ENCODE measurements at regions not wholly inside any gene's neighbourhood (a gene's known extent, or its start where the extent isn't known, plus 50 kb on each side); places are given as distances from the start of the nearest gene placed in this dataset.

DNA sequence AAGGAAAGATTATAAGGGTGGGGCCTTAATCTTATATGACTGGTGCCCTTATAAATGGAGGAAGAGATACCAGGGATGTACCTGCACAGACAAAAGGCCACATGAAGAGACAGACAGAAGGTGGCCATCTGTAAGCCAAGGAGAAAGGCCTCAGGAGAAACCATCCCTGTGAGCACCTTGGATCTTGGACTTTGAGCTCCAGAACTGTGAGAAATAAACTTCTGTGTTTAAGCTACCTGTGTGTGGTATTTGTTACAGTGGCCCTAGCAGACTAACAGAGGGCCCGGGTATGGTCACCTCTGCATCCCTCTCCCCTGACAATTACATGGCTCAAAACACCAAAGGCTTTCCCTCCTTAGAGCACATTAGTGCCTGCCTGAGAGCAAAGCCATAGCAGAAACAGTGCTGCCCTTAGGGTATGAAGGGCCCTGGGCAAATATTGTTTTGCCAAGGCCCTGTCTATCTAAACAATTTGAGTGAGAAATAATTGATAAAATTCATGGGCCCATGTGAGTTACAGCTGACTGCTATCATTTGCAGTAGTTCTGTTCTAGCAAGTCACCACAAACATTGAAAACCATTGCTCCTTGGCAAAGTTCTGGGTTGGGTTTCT is 109.3 kb upstream of the MYCN start:
- DNase-seq (ENCODE audit: low spot score) (no peak), ATAC-seq (ENCODE audit: low FRiP score) (no peak)
- TF ChIP-seq, protein P1, sequence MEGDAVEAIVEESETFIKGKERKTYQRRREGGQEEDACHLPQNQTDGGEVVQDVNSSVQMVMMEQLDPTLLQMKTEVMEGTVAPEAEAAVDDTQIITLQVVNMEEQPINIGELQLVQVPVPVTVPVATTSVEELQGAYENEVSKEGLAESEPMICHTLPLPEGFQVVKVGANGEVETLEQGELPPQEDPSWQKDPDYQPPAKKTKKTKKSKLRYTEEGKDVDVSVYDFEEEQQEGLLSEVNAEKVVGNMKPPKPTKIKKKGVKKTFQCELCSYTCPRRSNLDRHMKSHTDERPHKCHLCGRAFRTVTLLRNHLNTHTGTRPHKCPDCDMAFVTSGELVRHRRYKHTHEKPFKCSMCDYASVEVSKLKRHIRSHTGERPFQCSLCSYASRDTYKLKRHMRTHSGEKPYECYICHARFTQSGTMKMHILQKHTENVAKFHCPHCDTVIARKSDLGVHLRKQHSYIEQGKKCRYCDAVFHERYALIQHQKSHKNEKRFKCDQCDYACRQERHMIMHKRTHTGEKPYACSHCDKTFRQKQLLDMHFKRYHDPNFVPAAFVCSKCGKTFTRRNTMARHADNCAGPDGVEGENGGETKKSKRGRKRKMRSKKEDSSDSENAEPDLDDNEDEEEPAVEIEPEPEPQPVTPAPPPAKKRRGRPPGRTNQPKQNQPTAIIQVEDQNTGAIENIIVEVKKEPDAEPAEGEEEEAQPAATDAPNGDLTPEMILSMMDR (IDR thresholded peaks at IDR 0.05), result no peak

DNA sequence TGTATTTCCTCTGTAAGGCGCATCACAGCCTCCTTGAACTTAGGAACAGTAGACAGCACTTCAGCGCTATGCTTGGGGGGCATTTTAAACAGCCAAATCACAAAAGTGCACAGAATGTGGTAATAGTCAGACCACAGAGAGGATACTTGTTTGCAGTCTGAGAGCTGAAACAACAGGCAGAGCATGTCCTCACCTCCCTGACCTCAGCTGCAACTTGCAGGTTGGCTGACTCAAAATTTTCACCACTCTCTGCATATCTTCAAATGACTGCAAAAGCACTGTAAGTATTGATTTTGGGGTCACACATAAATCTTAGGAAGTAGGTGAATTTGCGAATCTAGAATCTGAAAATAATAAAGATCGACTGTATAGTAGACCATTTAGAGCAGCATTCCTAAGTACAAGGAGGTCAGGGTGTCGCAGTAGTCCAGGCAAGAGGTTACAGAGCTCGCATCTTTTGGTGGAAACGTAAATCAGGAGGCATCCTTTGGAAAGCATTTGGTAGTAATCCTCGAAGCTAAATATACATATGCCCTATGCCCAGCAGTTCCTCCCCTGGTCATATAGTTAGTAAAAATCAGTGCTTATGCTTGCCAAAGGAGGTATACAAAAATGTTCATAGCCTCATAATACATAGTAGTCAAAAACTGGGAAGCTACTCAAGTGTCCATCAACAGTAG is 108.2 kb upstream of the MYCN start:
- ATAC-seq (ENCODE audit: low FRiP score) (no peak), DNase-seq (ENCODE audit: low spot score) (no peak)
- TF ChIP-seq, protein P1 (IDR thresholded peaks at IDR 0.05), result no peak

DNA sequence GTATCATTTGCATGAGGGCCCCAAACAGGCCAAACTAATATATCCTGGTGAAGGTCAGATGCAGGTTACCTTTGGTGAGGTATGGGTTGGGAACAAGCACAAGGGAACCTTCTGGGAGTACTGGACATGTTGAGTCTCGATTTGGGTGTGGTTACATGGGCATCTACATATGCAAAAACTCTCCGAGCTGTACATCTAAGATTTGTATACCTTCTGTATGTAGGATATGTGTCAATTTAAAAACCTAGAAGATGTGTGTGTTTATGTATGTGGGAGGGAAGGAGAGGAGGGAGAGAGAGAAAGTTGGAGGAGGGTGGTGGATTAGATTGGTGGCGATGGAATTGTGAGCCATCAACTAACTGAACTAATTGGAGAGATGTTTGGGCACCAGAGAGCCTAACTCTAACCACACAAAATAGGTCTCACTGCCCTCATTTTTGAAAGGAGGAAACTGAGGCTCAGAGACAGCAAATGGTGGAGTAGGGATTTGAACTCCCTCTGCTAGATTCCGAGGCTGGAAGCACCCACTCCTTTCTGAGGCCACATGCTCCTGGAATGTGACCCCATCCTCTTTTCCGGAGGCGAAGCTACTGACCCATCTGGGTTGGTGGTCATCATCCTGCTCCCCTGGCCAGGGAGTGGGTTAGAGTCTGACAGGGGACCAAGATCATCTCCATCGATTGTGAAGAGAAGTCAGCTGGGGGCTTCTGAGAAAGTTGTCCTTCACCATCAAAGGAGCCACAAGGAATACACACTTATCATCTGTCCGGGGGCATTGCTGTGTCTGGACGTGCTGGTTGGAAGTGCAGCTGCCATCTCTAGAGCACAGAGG is 107.3 kb upstream of the MYCN start:
- DNase-seq (ENCODE audit: low spot score), result no peak
- TF ChIP-seq, protein P1 (IDR thresholded peaks at IDR 0.05), result no peak
- ATAC-seq (ENCODE audit: low FRiP score), result no peak

DNA sequence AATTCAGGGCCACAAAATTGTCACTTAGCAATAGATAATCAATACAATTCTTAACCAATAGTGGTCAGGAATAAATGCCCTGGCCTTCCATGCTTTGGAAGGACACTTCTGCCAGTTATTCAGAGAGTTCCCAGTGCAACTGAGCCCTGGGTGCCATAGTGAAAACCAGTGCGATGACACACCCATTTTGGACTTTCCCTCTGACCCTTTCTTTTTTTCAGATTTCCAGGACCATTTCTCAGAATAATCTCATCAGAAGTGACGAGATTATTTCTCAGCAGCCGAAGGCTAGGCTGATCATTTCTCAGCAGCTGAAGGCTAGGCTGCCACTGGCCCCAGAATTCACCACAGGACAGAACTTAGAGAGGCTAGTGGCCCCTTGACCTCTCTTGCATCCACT is 106.6 kb upstream of the MYCN start:
- TF ChIP-seq, protein P1 (IDR thresholded peaks at IDR 0.05), result no peak
- DNase-seq (ENCODE audit: low spot score) (no peak), ATAC-seq (ENCODE audit: low FRiP score) (no peak)

DNA sequence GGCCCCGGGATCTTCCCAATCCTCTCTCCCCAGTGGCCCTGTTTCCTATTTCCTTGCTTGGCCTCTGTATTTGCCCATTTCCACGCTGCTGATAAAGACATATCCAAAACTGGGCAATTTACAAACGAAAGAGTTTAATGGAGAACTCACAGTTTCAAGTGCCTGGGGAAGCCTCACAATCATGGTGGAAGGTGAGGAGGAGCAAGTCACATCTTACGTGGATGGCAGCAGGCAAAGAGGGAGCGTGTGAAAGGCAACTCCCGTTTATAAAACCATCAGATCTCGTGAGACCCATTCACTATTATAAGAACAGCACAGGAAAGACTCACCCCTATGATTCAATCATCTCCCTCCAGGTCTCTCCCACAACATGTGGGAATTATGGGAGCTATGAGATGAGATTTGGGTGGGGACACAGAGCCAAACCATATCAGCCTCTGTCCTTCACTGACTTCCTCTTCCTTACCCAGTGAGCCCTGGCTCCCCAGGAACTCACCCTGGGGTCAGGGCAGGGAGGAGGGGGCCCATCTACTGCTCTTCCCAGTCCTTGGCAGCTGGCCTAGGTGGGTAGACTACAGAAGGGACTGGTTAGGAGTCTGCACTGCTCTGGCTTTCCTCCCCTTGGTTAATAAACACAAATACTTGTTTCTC is 105.8 kb upstream of the MYCN start:
- TF ChIP-seq, protein P1 (IDR thresholded peaks at IDR 0.05), result no peak
- ATAC-seq (ENCODE audit: low FRiP score) (no peak), DNase-seq (ENCODE audit: low spot score) (no peak)

DNA sequence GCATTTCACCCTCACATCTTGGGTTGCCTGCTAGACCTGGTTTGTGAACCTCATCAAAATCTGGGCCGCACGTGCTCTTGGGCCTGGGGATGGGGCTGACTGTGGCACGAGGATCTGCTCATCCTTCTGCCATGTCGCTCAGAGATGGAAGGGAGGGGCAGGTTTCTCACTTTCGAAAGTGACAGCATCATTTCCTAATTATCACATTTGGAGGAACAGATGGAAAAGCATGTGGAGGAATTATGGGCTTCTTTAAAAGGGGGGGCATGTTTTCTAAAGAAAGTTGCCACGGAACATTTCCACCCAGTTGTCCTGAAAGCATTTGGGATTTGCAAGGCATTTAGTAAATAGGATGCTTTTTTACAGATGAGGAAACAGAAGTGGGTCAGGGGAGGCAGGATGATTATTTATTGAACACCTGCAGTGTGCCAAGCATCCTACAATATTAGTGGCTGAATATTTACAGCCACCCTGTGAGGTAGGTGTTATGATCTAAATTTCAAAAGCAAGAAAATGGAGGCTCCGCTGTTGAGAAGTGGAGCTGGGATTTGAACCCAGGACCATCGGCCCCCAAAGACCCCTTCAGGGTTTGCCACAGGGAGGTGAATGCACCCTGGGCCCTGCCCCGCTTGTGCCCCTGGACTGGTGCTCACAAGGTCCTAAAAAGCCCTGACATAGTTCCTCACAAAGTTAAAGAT is 104.2 kb upstream of the MYCN start:
- DNase-seq (ENCODE audit: low spot score), result no peak
- no peak for ATAC-seq (ENCODE audit: low FRiP score)
- TF ChIP-seq, protein P1 (IDR thresholded peaks at IDR 0.05), result no peak
